ENCODE measurements at regions not wholly inside any gene's neighbourhood (a gene's known extent, or its start where the extent isn't known, plus 50 kb on each side); places are given as distances from the start of the nearest gene placed in this dataset.

- no peak for FAIRE-seq
- TF ChIP-seq SPI1 (IDR thresholded peaks at IDR 0.05; ENCODE audit: low read depth, low read length) (no peak), PAX5 (IDR thresholded peaks at IDR 0.05; ENCODE audit: insufficient read depth, low read length, severe bottlenecking) (no peak), TAF1 (IDR thresholded peaks at IDR 0.05; ENCODE audit: low read depth, low read length) (no peak), POLR2AphosphoS5 (IDR thresholded peaks at IDR 0.05; ENCODE audit: low read depth, low read length) (no peak), POLR2A (IDR thresholded peaks at IDR 0.05; ENCODE audit: low read depth, low read length) (no peak), POU2F2 (IDR thresholded peaks at IDR 0.05; ENCODE audit: low read depth, low read length) (no peak)
- no peak for DNase-seq (ENCODE audit: insufficient read length, low spot score)
These were observed 275.2 kb upstream of the KCNMB2 start for GRCh38 chr3:178260887-178261565.

GRCh38 chr3:178263236-178263916, 272.9 kb upstream of the KCNMB2 start:
- no peak for FAIRE-seq
- no peak for DNase-seq (ENCODE audit: insufficient read length, low spot score)
- no peak for TF ChIP-seq POLR2AphosphoS5 (IDR thresholded peaks at IDR 0.05; ENCODE audit: low read depth, low read length)
- no peak for TF ChIP-seq SPI1 (IDR thresholded peaks at IDR 0.05; ENCODE audit: low read depth, low read length)
- no peak for TF ChIP-seq PAX5 (IDR thresholded peaks at IDR 0.05; ENCODE audit: insufficient read depth, low read length, severe bottlenecking)
- no peak for TF ChIP-seq TAF1 (IDR thresholded peaks at IDR 0.05; ENCODE audit: low read depth, low read length)
- TF ChIP-seq POU2F2 (IDR thresholded peaks at IDR 0.05; ENCODE audit: low read depth, low read length) = no peak
- no peak for TF ChIP-seq POLR2A (IDR thresholded peaks at IDR 0.05; ENCODE audit: low read depth, low read length)

GRCh38 chr3:178267158-178267844, 268.9 kb upstream of the KCNMB2 start:
- FAIRE-seq = no peak
- no peak for DNase-seq (ENCODE audit: insufficient read length, low spot score)
- TF ChIP-seq PAX5 (IDR thresholded peaks at IDR 0.05; ENCODE audit: insufficient read depth, low read length, severe bottlenecking) (no peak), TAF1 (IDR thresholded peaks at IDR 0.05; ENCODE audit: low read depth, low read length) (no peak), POLR2A (IDR thresholded peaks at IDR 0.05; ENCODE audit: low read depth, low read length) (no peak), POU2F2 (IDR thresholded peaks at IDR 0.05; ENCODE audit: low read depth, low read length) (no peak), SPI1 (IDR thresholded peaks at IDR 0.05; ENCODE audit: low read depth, low read length) (no peak), POLR2AphosphoS5 (IDR thresholded peaks at IDR 0.05; ENCODE audit: low read depth, low read length) (no peak)

- FAIRE-seq (no peak), DNase-seq (ENCODE audit: insufficient read length, low spot score) (no peak)
- TF ChIP-seq PAX5 (IDR thresholded peaks at IDR 0.05; ENCODE audit: insufficient read depth, low read length, severe bottlenecking) = no peak
- no peak for TF ChIP-seq TAF1 (IDR thresholded peaks at IDR 0.05; ENCODE audit: low read depth, low read length)
- no peak for TF ChIP-seq SPI1 (IDR thresholded peaks at IDR 0.05; ENCODE audit: low read depth, low read length)
- no peak for TF ChIP-seq POLR2AphosphoS5 (IDR thresholded peaks at IDR 0.05; ENCODE audit: low read depth, low read length)
- no peak for TF ChIP-seq POU2F2 (IDR thresholded peaks at IDR 0.05; ENCODE audit: low read depth, low read length)
- TF ChIP-seq POLR2A (IDR thresholded peaks at IDR 0.05; ENCODE audit: low read depth, low read length) = no peak
These were observed 265.4 kb upstream of the KCNMB2 start for GRCh38 chr3:178270838-178271237.

GRCh38 chr3:178271740-178272387, 264.4 kb upstream of the KCNMB2 start:
- TF ChIP-seq SPI1 (IDR thresholded peaks at IDR 0.05; ENCODE audit: low read depth, low read length) = no peak
- no peak for TF ChIP-seq TAF1 (IDR thresholded peaks at IDR 0.05; ENCODE audit: low read depth, low read length)
- TF ChIP-seq POU2F2 (IDR thresholded peaks at IDR 0.05; ENCODE audit: low read depth, low read length) = no peak
- TF ChIP-seq PAX5 (IDR thresholded peaks at IDR 0.05; ENCODE audit: insufficient read depth, low read length, severe bottlenecking) = no peak
- no peak for TF ChIP-seq POLR2A (IDR thresholded peaks at IDR 0.05; ENCODE audit: low read depth, low read length)
- no peak for TF ChIP-seq POLR2AphosphoS5 (IDR thresholded peaks at IDR 0.05; ENCODE audit: low read depth, low read length)
- FAIRE-seq = no peak
- no peak for DNase-seq (ENCODE audit: insufficient read length, low spot score)

- FAIRE-seq = no peak
- no peak for DNase-seq (ENCODE audit: insufficient read length, low spot score)
- TF ChIP-seq PAX5 (IDR thresholded peaks at IDR 0.05; ENCODE audit: insufficient read depth, low read length, severe bottlenecking) = no peak
- no peak for TF ChIP-seq POU2F2 (IDR thresholded peaks at IDR 0.05; ENCODE audit: low read depth, low read length)
- no peak for TF ChIP-seq TAF1 (IDR thresholded peaks at IDR 0.05; ENCODE audit: low read depth, low read length)
- TF ChIP-seq POLR2AphosphoS5 (IDR thresholded peaks at IDR 0.05; ENCODE audit: low read depth, low read length) = no peak
- no peak for TF ChIP-seq SPI1 (IDR thresholded peaks at IDR 0.05; ENCODE audit: low read depth, low read length)
- TF ChIP-seq POLR2A (IDR thresholded peaks at IDR 0.05; ENCODE audit: low read depth, low read length) = no peak
These were observed 263.4 kb upstream of the KCNMB2 start for GRCh38 chr3:178272841-178273240.

- DNase-seq (ENCODE audit: insufficient read length, low spot score) = no peak
- no peak for TF ChIP-seq POLR2A (IDR thresholded peaks at IDR 0.05; ENCODE audit: low read depth, low read length)
- TF ChIP-seq TAF1 (IDR thresholded peaks at IDR 0.05; ENCODE audit: low read depth, low read length) = no peak
- TF ChIP-seq POLR2AphosphoS5 (IDR thresholded peaks at IDR 0.05; ENCODE audit: low read depth, low read length) = no peak
- TF ChIP-seq POU2F2 (IDR thresholded peaks at IDR 0.05; ENCODE audit: low read depth, low read length) = no peak
- no peak for TF ChIP-seq SPI1 (IDR thresholded peaks at IDR 0.05; ENCODE audit: low read depth, low read length)
- no peak for TF ChIP-seq PAX5 (IDR thresholded peaks at IDR 0.05; ENCODE audit: insufficient read depth, low read length, severe bottlenecking)
- no peak for FAIRE-seq
These were observed 261.5 kb upstream of the KCNMB2 start for GRCh38 chr3:178274711-178275110.

- FAIRE-seq (no peak), DNase-seq (ENCODE audit: insufficient read length, low spot score) (no peak)
- TF ChIP-seq POLR2A (IDR thresholded peaks at IDR 0.05; ENCODE audit: low read depth, low read length) (no peak), PAX5 (IDR thresholded peaks at IDR 0.05; ENCODE audit: insufficient read depth, low read length, severe bottlenecking) (no peak), POU2F2 (IDR thresholded peaks at IDR 0.05; ENCODE audit: low read depth, low read length) (no peak), TAF1 (IDR thresholded peaks at IDR 0.05; ENCODE audit: low read depth, low read length) (no peak), POLR2AphosphoS5 (IDR thresholded peaks at IDR 0.05; ENCODE audit: low read depth, low read length) (no peak), SPI1 (IDR thresholded peaks at IDR 0.05; ENCODE audit: low read depth, low read length) (no peak)
These were observed 260.9 kb upstream of the KCNMB2 start for GRCh38 chr3:178275311-178275710.

Data from GM12891 (cell line).